Panc1 (cell line): ENCODE measurements at regions not wholly inside any gene's neighbourhood (a gene's known extent, or its start where the extent isn't known, plus 50 kb on each side); places are given as distances from the start of the nearest gene placed in this dataset.

Experiments
- ATAC-seq: fragments of 200-7000 bp; cut with Tn5 transposase; 2 replicates; pipeline ENCODE4 v1.9.1; 2020; ENCODE audit warnings: mild to moderate bottlenecking, moderate library complexity
- BruUV-seq: library from RNA; stranded (reverse); fragments of 400-500 nt; replicated peaks from 2 replicates; lab custom pipeline; 2021; lab: Mats Ljungman, UMichigan
- CTCF ChIA-PET: fragments of 300-600 bp; sonication (Branson Sonifier 250); formaldehyde crosslinking; loops from one replicate; lab custom pipeline; 2022; ENCODE audit warnings: antibody characterized with exemption; lab: Charles Lee
- POLR2A ChIA-PET: fragments of 300-600 bp; sonication (Branson Sonifier 250); formaldehyde crosslinking; loops from one replicate; lab custom pipeline; 2022; ENCODE audit warnings: antibody characterized with exemption; lab: Charles Lee
- DNase-seq: peaks from one replicate; pipeline ENCODE4 v3.0.0-alpha.2; 2010; ENCODE audit warnings: low read depth, low spot score
- H3K27ac ChIP-seq: 2 replicates; pipeline ENCODE4 v1.5.1; 2011; ENCODE audit warnings: mild to moderate bottlenecking, low read length, inconsistent platforms
- H3K27me3 ChIP-seq: fragments of 200-500 bp; sonication (Bioruptor generic); 2 replicates; pipeline ENCODE4 v1.6.0; 2014; ENCODE audit warnings: low read length, inconsistent platforms; ENCODE audit not compliant: control insufficient read depth, insufficient read depth
- H3K36me3 ChIP-seq: fragments of 200-500 bp; sonication (Bioruptor generic); 2 replicates; pipeline ENCODE4 v1.5.1; 2014; ENCODE audit warnings: inconsistent platforms, mild to moderate bottlenecking, low read length, moderate library complexity; ENCODE audit not compliant: control insufficient read depth, insufficient read depth
- H3K4me1 ChIP-seq: 2 replicates; pipeline ENCODE4 v1.5.1; 2011; ENCODE audit warnings: inconsistent platforms, mild to moderate bottlenecking, low read length, moderate library complexity; ENCODE audit not compliant: control insufficient read depth, insufficient read depth
- H3K4me3 ChIP-seq, 2 experiments: 2 replicates each; pipeline ENCODE4 v1.5.1; 2011 to 2012; ENCODE audit warnings: low read depth in 2 of 2, low read length in 2 of 2, mild to moderate bottlenecking in 2 of 2, inconsistent platforms in 1 of 2, moderate library complexity in 1 of 2
- H3K9me3 ChIP-seq: fragments of 200-500 bp; sonication (Bioruptor generic); 2 replicates; pipeline ENCODE4 v1.5.1; 2014; ENCODE audit warnings: low read depth, mild to moderate bottlenecking, inconsistent platforms, low read length, moderate library complexity; ENCODE audit not compliant: control insufficient read depth, insufficient read depth
- CTCF ChIP-seq: fragments of 450-650 bp; IDR thresholded peaks from 2 replicates; pipeline ENCODE4 v1.5.1; 2017; ENCODE audit warnings: mild to moderate bottlenecking
- POLR2AphosphoS5 ChIP-seq: IDR thresholded peaks from 2 replicates; pipeline ENCODE4 v1.6.1; 2012; ENCODE audit warnings: mild to moderate bottlenecking, low read depth, low read length, moderate library complexity
- REST ChIP-seq, 2 experiments: IDR thresholded peaks; 2 replicates each; pipeline ENCODE4 v1.6.1; 2011 to 2012; ENCODE audit warnings: low read depth in 2 of 2, control low read depth in 1 of 2, low read length in 1 of 2, mild to moderate bottlenecking in 1 of 2, moderate library complexity in 1 of 2; ENCODE audit not compliant: insufficient read depth in 1 of 2
- SIN3A ChIP-seq: IDR thresholded peaks from 2 replicates; pipeline ENCODE4 v1.6.1; 2012; ENCODE audit warnings: low read depth, mild to moderate bottlenecking, low read length, moderate library complexity, borderline replicate concordance; ENCODE audit not compliant: insufficient read depth
- TCF7L2 ChIP-seq: IDR thresholded peaks from 2 replicates; pipeline ENCODE4 v1.6.1; 2011; ENCODE audit warnings: mild to moderate bottlenecking, low read depth, low read length, inconsistent platforms
- in situ Hi-C: cut with HindIII; loops from 2 replicates; pipeline ENCODE4 v1.10.0; 2016; ENCODE audit warnings: low sequenced_read_pairs, low pct_unique_long_range_greater_than_20kb
- intact Hi-C: fragments of 100-400 bp; cut with micrococcal nuclease; formaldehyde crosslinking; loops from one replicate; pipeline ENCODE4 v1.10.0; 2022; ENCODE audit not compliant: unreplicated experiment

DNA sequence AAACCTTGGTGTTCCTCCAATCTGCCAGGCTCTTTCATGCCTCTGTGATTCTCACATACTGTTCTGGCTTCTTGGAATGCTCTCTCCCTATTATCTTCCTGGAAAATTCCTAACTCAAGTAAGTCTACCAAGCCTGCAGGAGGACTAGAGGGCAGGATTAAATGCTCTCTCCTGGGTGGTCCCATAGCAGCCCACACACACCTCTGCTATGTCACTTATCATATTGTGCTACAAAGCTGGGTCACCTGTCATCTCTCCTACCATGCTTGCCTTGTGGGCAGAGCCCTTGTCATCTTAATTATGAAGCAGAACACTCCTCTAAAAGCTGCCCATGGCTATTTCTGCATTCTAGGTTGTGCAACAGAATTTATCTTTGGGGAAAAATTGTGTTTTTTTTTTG, 344.5 kb upstream of the NOCT start:
- ChIA-PET POLR2A (no interaction called here), CTCF (no interaction called here)
- no peak overlapping the region for H3K27ac ChIP-seq
- BruUV-seq: no TSS peak
- intact Hi-C loops: no loop called here
- no peak overlapping the region for H3K4me3 ChIP-seq
- H3K9me3 ChIP-seq: no peaks in the 10 kb centered on the region
- in situ Hi-C loops: no loop called here
- TF ChIP-seq POLR2AphosphoS5 (no peak), TCF7L2 (no peak), CTCF (no peak), REST (IDR thresholded peaks at IDR 0.05; ENCODE audit: insufficient read depth in 1 of 2, low read depth in 2 of 2, low read length in 1 of 2) (no peak), SIN3A (no peak)
- DNase-seq (no peak), ATAC-seq (no peak)
- no peaks in the 10 kb centered on the region for H3K27me3 ChIP-seq
- no peaks in the 10 kb centered on the region for H3K4me1 ChIP-seq
- no peaks in the 10 kb centered on the region for H3K36me3 ChIP-seq

GRCh38 chr4:138670681-138671080, 344.9 kb upstream of the NOCT start:
- in situ Hi-C loops: no loop called here
- BruUV-seq: no TSS peak

More at GRCh38 chr4:138670681-138671080, 344.9 kb upstream of the NOCT start:
- no peaks in the 10 kb centered on the region for H3K9me3 ChIP-seq
- CTCF ChIA-PET: no interaction called here
- intact Hi-C loops: no loop called here
- H3K27ac ChIP-seq: no peak overlapping the region
- ATAC-seq (no peak), DNase-seq (no peak)
- POLR2A ChIA-PET: no interaction called here
- no peaks in the 10 kb centered on the region for H3K4me1 ChIP-seq
- no peaks in the 10 kb centered on the region for H3K27me3 ChIP-seq
- no peak for TF ChIP-seq CTCF
- no peak for TF ChIP-seq POLR2AphosphoS5
- no peak for TF ChIP-seq REST (IDR thresholded peaks at IDR 0.05; ENCODE audit: insufficient read depth in 1 of 2, low read depth in 2 of 2, low read length in 1 of 2)
- no peak for TF ChIP-seq SIN3A
- TF ChIP-seq TCF7L2: no peak
- H3K4me3 ChIP-seq: no peak overlapping the region
- H3K36me3 ChIP-seq: no peaks in the 10 kb centered on the region
